IMR-90 (cell line): ENCODE measurements at regions not wholly inside any gene's neighbourhood (a gene's known extent, or its start where the extent isn't known, plus 50 kb on each side); places are given as distances from the start of the nearest gene placed in this dataset.

Source experiments
- ATAC-seq: fragments of 200-7000 bp; cut with Tn5 transposase; 2 replicates; pipeline ENCODE4 v1.9.1; 2020; ENCODE audit warnings: low read depth, mild to moderate bottlenecking, moderate library complexity
- BruUV-seq: library from RNA; stranded (reverse); fragments of 400-500 nt; replicated peaks from 2 replicates; lab custom pipeline; 2021; lab: Mats Ljungman, UMichigan
- CTCF ChIA-PET: fragments of 300-600 bp; formaldehyde crosslinking; extraction: SDS; loops from one replicate; lab custom pipeline; 2021; ENCODE audit warnings: antibody characterized with exemption; lab: Yijun Ruan, JAX
- POLR2A ChIA-PET: fragments of 300-600 bp; sonication (Branson Sonifier 250); formaldehyde crosslinking; loops from one replicate; lab custom pipeline; 2022; ENCODE audit warnings: antibody characterized with exemption; ENCODE audit not compliant: unreplicated experiment; lab: Charles Lee
- DNase-seq: peaks from one replicate; pipeline ENCODE4 v3.0.0; 2013
- H2AFZ ChIP-seq: replicated peaks from 2 replicates; pipeline ENCODE3; 2013; ENCODE audit warnings: low read length, mild to moderate bottlenecking; ENCODE audit not compliant: poor library complexity
- H2AK5ac ChIP-seq: 2 replicates; pipeline ENCODE4 v1.6.1; 2013; ENCODE audit warnings: low read depth, low read length, inconsistent platforms
- H2AK9ac ChIP-seq: replicated peaks from 2 replicates; pipeline ENCODE3; 2013; ENCODE audit warnings: mild to moderate bottlenecking, low read depth, low read length, moderate library complexity; ENCODE audit not compliant: poor library complexity
- H2BK120ac ChIP-seq: 2 replicates; pipeline ENCODE4 v1.6.1; 2013; ENCODE audit warnings: low read depth, low read length, inconsistent platforms
- H2BK15ac ChIP-seq: 3 replicates; pipeline ENCODE4 v1.6.1; 2013; ENCODE audit warnings: low read depth, low read length, inconsistent platforms
- H2BK20ac ChIP-seq: 2 replicates; pipeline ENCODE4 v1.6.1; 2013; ENCODE audit warnings: low read depth, mild to moderate bottlenecking, inconsistent platforms, low read length, moderate library complexity
- H2BK5ac ChIP-seq: 2 replicates; pipeline ENCODE4 v1.6.1; 2013; ENCODE audit warnings: mild to moderate bottlenecking, low read depth, low read length, inconsistent platforms; ENCODE audit not compliant: poor library complexity, severe bottlenecking
- H3K14ac ChIP-seq: replicated peaks from 2 replicates; pipeline ENCODE4 v1.6.1; 2013; ENCODE audit warnings: low read depth, low read length, inconsistent platforms
- H3K18ac ChIP-seq: 2 replicates; pipeline ENCODE4 v1.6.1; 2013; ENCODE audit warnings: low read depth, low read length, control low read depth
- H3K23ac ChIP-seq: 2 replicates; pipeline ENCODE4 v1.6.1; 2013; ENCODE audit warnings: low read depth, low read length, inconsistent platforms
- H3K27ac ChIP-seq: 2 replicates; pipeline ENCODE4 v1.5.1; 2013; ENCODE audit warnings: mild to moderate bottlenecking, control low read depth, low read length; ENCODE audit not compliant: insufficient read depth
- H3K27me3 ChIP-seq: 2 replicates; pipeline ENCODE4 v1.6.1; 2013; ENCODE audit warnings: low read length; ENCODE audit not compliant: control insufficient read depth, insufficient read depth
- H3K36me3 ChIP-seq: 2 replicates; pipeline ENCODE4 v1.6.1; 2013; ENCODE audit warnings: low read length, mixed read lengths; ENCODE audit not compliant: control insufficient read depth, insufficient read depth
- H3K4ac ChIP-seq: 2 replicates; pipeline ENCODE4 v1.6.1; 2013; ENCODE audit warnings: low read depth, low read length, inconsistent platforms
- H3K4me1 ChIP-seq: 2 replicates; pipeline ENCODE4 v1.6.1; 2013; ENCODE audit warnings: low read length, mixed read lengths; ENCODE audit not compliant: control insufficient read depth, insufficient read depth
- H3K4me2 ChIP-seq: 2 replicates; pipeline ENCODE4 v1.6.1; 2013; ENCODE audit warnings: low read depth, mild to moderate bottlenecking, control low read depth, low read length, moderate library complexity
- H3K4me3 ChIP-seq: 2 replicates; pipeline ENCODE4 v1.5.1; 2013; ENCODE audit warnings: low read depth, mild to moderate bottlenecking, control low read depth, low read length, moderate library complexity; ENCODE audit not compliant: insufficient read depth
- H3K56ac ChIP-seq: 2 replicates; pipeline ENCODE4 v1.6.1; 2013; ENCODE audit warnings: low read length, inconsistent platforms; ENCODE audit not compliant: insufficient read depth; ENCODE audit errors: extremely low read depth
- H3K79me1 ChIP-seq, 2 experiments: 2 replicates each; pipeline ENCODE4 v1.6.1; 2013; ENCODE audit warnings: low read length in 2 of 2, inconsistent platforms in 1 of 2, low read depth in 1 of 2
- H3K9ac ChIP-seq: 2 replicates; pipeline ENCODE4 v1.6.1; 2013; ENCODE audit warnings: low read depth, low read length, control low read depth
- H3K9me1 ChIP-seq: 2 replicates; pipeline ENCODE4 v1.6.1; 2013; ENCODE audit warnings: low read length, inconsistent platforms; ENCODE audit not compliant: insufficient read depth
- H3K9me3 ChIP-seq: 2 replicates; pipeline ENCODE4 v1.6.1; 2013; ENCODE audit warnings: low read length; ENCODE audit not compliant: control insufficient read depth, insufficient read depth
- H4K20me1 ChIP-seq: 2 replicates; pipeline ENCODE4 v1.6.1; 2013; ENCODE audit warnings: low read length, inconsistent platforms; ENCODE audit not compliant: insufficient read depth
- H4K5ac ChIP-seq: 2 replicates; pipeline ENCODE4 v1.6.1; 2013; ENCODE audit warnings: mild to moderate bottlenecking, low read depth, low read length, control low read depth
- H4K8ac ChIP-seq, 2 experiments: 2 replicates each; pipeline ENCODE4 v1.6.1; 2013; ENCODE audit warnings: low read depth in 2 of 2, low read length in 2 of 2, control low read depth in 1 of 2, inconsistent platforms in 1 of 2
- H4K91ac ChIP-seq: 2 replicates; pipeline ENCODE4 v1.6.1; 2013; ENCODE audit warnings: low read depth, low read length, inconsistent platforms; ENCODE audit not compliant: insufficient read depth
- BHLHE40 ChIP-seq: fragments of 150-350 bp; IDR thresholded peaks from 2 replicates; pipeline ENCODE4 v1.6.1; 2016; ENCODE audit warnings: mild to moderate bottlenecking, low read depth, low read length
- CEBPB ChIP-seq: IDR thresholded peaks from 2 replicates; pipeline ENCODE4 v1.6.1; 2012; ENCODE audit warnings: low read depth, low read length, improper control_type of control experiment
- CHD1 ChIP-seq: IDR thresholded peaks from 2 replicates; pipeline ENCODE4 v1.6.1; 2012; ENCODE audit warnings: low read depth, low read length, improper control_type of control experiment
- CTCF ChIP-seq: conservative IDR thresholded peaks from 2 replicates; pipeline ENCODE4 v1.5.1; 2012; ENCODE audit warnings: mild to moderate bottlenecking, low read depth, low read length, improper control_type of control experiment
- ELK1 ChIP-seq: fragments of 150-350 bp; IDR thresholded peaks from 2 replicates; pipeline ENCODE4 v1.6.1; 2016; ENCODE audit warnings: low read depth, mild to moderate bottlenecking, low read length, moderate library complexity, borderline replicate concordance
- MAZ ChIP-seq: IDR thresholded peaks from 2 replicates; pipeline ENCODE4 v1.6.1; 2012; ENCODE audit warnings: low read depth, mild to moderate bottlenecking, low read length, improper control_type of control experiment, moderate library complexity, borderline replicate concordance
- POLR2A ChIP-seq: IDR thresholded peaks from 2 replicates; pipeline ENCODE4 v1.6.1; 2012; ENCODE audit warnings: mild to moderate bottlenecking, low read depth, low read length
- RAD21 ChIP-seq: IDR thresholded peaks from 2 replicates; pipeline ENCODE4 v1.6.1; 2012; ENCODE audit warnings: low read length, improper control_type of control experiment
- RCOR1 ChIP-seq: IDR thresholded peaks from 2 replicates; pipeline ENCODE4 v1.6.1; 2012; ENCODE audit warnings: mild to moderate bottlenecking, low read length, improper control_type of control experiment; ENCODE audit not compliant: insufficient replicate concordance
- SMC3 ChIP-seq: fragments of 150-350 bp; IDR thresholded peaks from 2 replicates; pipeline ENCODE4 v1.6.1; 2016; ENCODE audit warnings: low read depth, mild to moderate bottlenecking, antibody characterized with exemption, low read length, moderate library complexity
- USF2 ChIP-seq: fragments of 150-350 bp; IDR thresholded peaks from 2 replicates; pipeline ENCODE4 v1.6.1; 2017; ENCODE audit warnings: mild to moderate bottlenecking, antibody characterized with exemption, low read length, low read depth
- WGBS, 2 experiments: methylation state at CpG; one replicate each; pipeline versions ENCODE4 v1.1.5 to v1.1.7; 2013; ENCODE audit warnings: missing lambda C conversion rate in 2 of 2; ENCODE audit not compliant: insufficient read length in 1 of 2; ENCODE audit errors: extremely low coverage in 2 of 2; 5-methylcytosine and 5-hydroxymethylcytosine counted together
- dilution Hi-C: fragments of 300-500 bp; cut with HindIII; formaldehyde crosslinking; loops from one replicate; pipeline ENCODE4 v1.14.3; 2018; ENCODE audit warnings: low sequenced_read_pairs; ENCODE audit not compliant: unreplicated experiment
- in situ Hi-C: fragments of 300-500 bp; cut with MboI; formaldehyde crosslinking; loops from 3 replicates; pipeline ENCODE4 v1.14.3; 2019; ENCODE audit warnings: low sequenced_read_pairs, inconsistent platforms, mixed read lengths
- intact Hi-C: fragments of 100-400 bp; cut with micrococcal nuclease; formaldehyde crosslinking; loops from 2 replicates; pipeline ENCODE4 v1.10.0; 2022

GRCh38 chr1:37147906-37148305 lies 113.6 kb upstream of the GRIK3 start:
- intact Hi-C loops: no loop called here
- POLR2A ChIA-PET: no interaction called here

More at GRCh38 chr1:37147906-37148305, 113.6 kb upstream of the GRIK3 start:
- TF ChIP-seq BHLHE40 (no peak), RAD21 (no peak), CEBPB (no peak), RCOR1 (no peak), SMC3 (no peak), USF2 (no peak), MAZ (no peak), CHD1 (no peak), CTCF (no peak), POLR2A (no peak), ELK1 (no peak)
- Histone ChIP-seq H4K5ac (no peak overlapping the region), H2BK20ac (no peak overlapping the region), H3K23ac (no peak overlapping the region), H2AK9ac (no peak overlapping the region), H3K9me1 (no peaks in the 10 kb centered on the region), H3K4ac (no peak overlapping the region), H4K91ac (no peak overlapping the region), H2AK5ac (no peak overlapping the region), H3K79me1 (no peaks in the 10 kb centered on the region), H4K8ac (no peak overlapping the region), H2BK15ac (no peak overlapping the region), H3K27ac (no peak overlapping the region), H4K20me1 (no peaks in the 10 kb centered on the region), H3K4me2 (no peak overlapping the region), H3K56ac (no peak overlapping the region), H2BK5ac (no peak overlapping the region), H3K27me3 (no peaks in the 10 kb centered on the region), H3K36me3 (no peaks in the 10 kb centered on the region), H2AFZ (no peak overlapping the region), H3K9me3 (peaks cover 3% of the 10 kb centered on the region; the same call in 1 of the 2 replicates), H3K14ac (no peak overlapping the region), H3K4me1 (no peaks in the 10 kb centered on the region), H3K18ac (no peak overlapping the region), H3K4me3 (no peak overlapping the region), H2BK120ac (no peak overlapping the region), H3K9ac (no peak overlapping the region)
- no TSS peak for BruUV-seq
- in situ Hi-C loops: no loop called here
- CTCF ChIA-PET: no interaction called here
- dilution Hi-C loops: no loop called here
- DNase-seq (no peak), ATAC-seq (no peak)
- WGBS, 2 experiments: 17% methylated on average over 1 of the region's 2 CpGs; no CpG with 5 or more reads in 1 of the 2 experiments
